Endothelial cell of hepatic sinusoid (primary cell): ENCODE measurements at regions not wholly inside any gene's neighbourhood (a gene's known extent, or its start where the extent isn't known, plus 50 kb on each side); places are given as distances from the start of the nearest gene placed in this dataset.

Experiments
- in situ Hi-C: cut with HindIII; loops from 2 replicates; pipeline ENCODE4 v1.10.0; 2017; ENCODE audit warnings: low sequenced_read_pairs

DNA sequence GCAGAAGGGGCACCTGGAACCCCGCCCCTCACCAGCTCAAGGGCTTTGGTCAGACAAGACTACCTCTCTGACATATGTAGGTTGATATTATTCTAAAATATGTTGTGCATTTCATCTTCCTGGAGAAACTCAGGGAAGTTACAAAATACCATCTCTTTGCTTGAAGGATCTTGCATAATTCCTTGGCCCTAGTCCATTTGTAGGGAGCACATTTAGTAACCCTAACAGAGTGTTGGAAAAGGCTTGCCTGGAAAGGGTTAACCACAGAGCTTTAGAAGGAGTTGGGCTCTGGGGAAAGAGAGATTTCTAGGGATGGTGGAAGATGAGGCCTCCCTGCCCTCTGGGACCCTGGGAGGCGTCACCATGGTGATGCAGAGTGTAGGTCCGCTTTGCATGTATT, 143.0 kb upstream of the SLC1A4 start:
- in situ Hi-C loops: loop anchor here (5.0 kb wide), 1 partner anchor 199 kb away; no protein-coding TSS in a partner anchor

DNA sequence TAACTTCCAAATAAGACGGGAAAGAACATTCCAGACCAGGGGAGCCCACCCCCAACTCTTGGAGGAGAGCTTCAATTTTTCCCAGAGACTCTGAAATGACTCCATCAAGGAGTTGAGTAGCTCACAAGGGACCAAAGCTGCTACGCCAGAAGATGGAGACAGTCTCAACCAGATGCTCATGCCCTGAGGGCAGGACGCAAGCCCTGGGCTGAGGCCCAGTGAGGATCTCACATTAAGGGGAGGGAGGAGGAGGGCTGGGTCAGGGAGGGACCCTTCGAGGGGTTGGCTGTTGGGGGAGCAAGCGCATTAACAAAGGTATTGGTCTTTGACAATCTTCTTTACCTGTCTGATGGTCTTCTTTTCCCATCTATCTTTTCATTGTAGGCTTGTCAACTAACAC, 141.3 kb upstream of the SLC1A4 start:
- in situ Hi-C loops: loop anchor here (5.0 kb wide), 1 partner anchor 201 kb away; no protein-coding TSS in a partner anchor

DNA sequence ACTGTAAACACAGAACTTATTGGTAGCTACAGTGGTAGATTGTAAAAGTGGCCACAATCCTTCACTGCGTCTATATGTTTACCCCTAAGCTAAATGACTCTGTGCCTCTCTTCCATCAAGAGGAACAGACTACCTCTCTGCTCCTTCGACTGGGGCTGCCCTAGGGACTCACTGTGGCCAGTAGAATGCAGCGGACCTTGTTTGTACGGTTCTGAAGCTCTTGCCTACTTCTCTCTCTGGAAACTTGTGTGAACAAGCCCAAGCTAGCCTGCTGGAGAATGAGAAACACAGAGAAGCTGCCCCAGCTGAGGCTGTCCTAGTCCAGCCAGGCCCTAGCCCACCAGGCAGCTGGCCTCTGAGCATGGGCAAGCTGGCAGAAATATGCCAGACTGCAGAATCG, 140.8 kb upstream of the SLC1A4 start:
- in situ Hi-C loops: loop anchor here (5.0 kb wide), 1 partner anchor 201 kb away; no protein-coding TSS in a partner anchor

DNA sequence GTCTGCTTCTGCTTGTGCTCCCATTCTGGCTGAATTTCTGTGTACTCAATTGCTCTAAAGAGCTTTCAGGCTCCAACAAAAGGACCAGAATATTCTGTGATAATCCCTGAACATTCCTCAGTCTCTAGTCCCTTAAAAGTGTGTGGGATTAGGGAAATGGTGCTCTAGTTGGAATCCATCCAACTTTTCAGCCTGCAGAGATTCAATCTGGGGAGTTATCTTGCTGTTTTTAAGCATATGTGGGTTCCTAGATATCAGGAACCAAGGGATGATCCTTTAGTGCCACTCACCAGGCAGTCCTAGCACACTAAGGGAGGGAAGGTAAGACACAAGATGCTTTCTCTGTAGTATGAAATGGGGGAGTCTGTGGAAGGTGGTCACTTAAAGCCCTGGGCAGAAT, 140.3 kb upstream of the SLC1A4 start:
- in situ Hi-C loops: loop anchor here (5.0 kb wide), 1 partner anchor 202 kb away; no protein-coding TSS in a partner anchor

DNA sequence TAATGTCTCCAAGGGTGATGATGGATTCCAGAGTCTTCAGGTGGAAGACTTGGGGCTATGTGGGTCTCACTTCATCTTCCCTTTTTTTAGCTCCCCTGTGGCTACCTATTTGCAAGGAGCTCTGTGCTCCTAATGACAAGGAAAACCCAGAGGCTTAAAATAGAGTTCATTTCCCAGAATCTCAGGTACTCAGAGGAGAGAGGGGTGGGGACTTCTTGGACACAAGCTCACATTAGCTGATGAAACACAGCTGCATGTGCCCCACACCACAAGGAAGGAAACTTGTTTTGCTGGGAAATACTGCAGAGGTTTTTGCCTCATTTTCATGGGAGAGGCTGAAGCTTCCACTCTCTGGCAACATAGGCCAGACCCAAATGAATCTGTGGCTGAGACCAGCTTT, 138.6 kb upstream of the SLC1A4 start:
- in situ Hi-C loops: no loop called here

DNA sequence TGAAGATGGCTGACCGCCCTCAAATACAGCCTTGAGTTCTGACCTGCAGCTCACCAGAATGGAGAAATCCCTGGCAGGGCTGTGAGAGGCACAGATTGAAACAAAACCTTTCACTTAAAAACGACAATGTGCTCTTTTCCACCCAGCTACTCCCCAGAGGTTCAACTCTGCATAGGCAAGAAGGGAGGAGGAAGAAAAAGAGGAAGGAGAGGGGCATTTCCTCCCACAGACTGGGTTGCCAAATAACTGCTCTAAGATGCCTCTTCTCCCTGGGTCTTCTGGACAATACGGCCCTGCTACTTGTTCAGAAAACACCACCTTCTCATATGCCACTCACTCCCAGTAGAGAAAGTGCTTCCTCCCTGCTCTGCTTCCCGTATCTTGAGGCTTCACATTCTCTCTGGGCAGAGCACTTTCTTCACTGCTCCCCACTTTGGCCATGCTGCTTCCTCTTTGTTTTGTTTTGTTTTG, 136.4 kb upstream of the SLC1A4 start:
- in situ Hi-C loops: no loop called here

DNA sequence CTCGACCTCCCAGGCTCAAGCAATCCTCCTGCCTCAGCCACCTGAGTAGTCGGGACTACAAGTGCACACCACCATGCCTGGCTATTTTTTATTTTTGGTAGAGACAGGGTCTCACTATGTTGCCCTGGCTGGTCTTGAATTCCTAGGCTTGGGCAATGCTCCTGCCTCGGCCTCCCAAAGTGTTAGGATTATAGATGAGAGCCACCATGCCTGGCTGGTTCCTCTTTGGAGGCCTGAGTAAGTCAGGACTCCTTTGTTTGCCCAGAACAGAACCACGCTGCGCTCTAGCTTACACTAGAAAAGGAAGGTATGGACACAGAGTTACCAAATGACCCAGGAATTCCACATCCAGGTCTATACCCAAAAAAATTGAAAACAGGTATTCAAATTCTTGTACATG, 135.9 kb upstream of the SLC1A4 start:
- in situ Hi-C loops: no loop called here

DNA sequence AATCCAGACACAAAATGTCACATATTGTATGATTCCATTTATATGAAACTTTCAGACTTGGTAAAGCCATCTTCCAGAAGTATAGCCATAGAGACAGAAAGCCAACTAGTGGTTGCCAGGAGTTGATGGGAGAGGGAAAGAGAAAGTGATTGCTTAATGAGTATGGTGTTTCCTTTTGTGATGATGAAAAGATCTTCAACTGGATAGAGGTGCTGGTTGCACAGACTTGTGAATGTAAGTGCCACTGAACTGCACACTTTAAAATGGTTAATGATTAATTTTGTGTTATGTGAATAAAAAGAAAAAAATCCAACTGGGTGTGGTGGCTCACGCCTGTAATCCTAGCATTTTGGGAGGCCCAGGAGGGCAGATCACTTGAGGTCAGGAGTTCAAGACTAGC, 135.3 kb upstream of the SLC1A4 start:
- in situ Hi-C loops: no loop called here

DNA sequence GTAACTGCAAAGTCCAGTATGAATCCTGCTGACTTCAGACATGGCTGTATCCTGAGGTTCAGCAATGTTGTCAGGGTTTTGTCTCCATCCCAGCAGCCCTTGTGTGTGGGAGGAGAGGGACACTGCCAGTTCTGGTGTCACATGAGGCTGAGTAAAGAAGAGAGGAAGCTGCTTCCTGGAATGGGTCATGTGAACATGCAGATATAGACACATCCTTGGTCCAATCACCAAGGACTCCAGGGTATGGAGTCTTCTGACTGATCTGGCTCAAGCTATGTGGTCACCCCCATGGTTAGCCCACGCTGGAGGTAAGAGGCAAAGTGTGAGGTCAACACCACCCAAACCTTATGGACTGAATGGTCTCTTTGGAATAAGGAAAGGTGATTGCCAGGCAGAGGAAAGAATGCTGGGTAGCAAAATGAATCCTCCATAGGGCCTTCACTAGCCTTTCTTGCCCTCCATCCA, 134.4 kb upstream of the SLC1A4 start:
- in situ Hi-C loops: no loop called here

DNA sequence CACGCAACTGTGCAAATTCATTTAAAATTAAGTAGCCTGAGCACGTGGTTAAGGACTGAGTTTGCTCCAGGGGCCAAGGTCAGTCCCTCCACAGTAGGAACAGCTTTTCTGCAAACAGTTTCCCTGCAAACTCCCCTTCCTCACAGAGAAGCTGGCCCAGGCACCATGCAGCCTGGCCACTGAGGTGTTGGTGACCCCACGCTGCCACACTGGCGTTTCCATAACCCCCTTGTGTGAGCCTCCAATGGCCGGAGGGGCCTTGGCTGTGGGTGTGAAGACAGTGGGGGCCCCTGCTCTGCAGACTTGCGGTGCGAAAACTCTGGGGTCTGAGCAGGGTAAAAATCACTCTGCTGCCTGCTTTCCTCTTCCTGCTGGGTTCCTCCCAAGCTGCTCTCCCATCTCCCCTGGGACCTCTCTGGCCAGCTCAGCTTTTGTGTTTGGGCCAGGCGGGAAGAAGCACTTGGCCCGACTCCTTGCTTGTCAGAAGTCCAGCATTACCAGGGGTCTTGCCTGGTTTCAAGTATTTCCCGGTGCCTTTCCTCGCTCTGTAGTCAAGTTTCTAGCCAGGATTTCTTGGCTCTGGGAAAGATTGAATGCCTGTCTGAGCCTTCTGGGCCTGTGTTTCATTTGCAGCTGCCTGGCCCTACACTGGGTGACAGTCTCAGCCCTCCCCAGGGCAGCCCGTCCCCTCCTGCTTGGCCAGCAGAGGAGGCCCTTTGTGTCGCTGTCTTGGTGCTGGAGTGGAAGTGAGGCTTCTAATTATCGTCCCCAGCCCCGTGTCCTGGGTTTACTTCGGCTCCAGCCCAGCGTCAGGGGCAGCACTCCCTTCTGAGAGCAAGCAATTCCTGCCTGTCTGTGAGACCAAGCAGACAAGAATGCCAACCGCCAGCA, 131.4 kb upstream of the SLC1A4 start:
- in situ Hi-C loops: no loop called here

DNA sequence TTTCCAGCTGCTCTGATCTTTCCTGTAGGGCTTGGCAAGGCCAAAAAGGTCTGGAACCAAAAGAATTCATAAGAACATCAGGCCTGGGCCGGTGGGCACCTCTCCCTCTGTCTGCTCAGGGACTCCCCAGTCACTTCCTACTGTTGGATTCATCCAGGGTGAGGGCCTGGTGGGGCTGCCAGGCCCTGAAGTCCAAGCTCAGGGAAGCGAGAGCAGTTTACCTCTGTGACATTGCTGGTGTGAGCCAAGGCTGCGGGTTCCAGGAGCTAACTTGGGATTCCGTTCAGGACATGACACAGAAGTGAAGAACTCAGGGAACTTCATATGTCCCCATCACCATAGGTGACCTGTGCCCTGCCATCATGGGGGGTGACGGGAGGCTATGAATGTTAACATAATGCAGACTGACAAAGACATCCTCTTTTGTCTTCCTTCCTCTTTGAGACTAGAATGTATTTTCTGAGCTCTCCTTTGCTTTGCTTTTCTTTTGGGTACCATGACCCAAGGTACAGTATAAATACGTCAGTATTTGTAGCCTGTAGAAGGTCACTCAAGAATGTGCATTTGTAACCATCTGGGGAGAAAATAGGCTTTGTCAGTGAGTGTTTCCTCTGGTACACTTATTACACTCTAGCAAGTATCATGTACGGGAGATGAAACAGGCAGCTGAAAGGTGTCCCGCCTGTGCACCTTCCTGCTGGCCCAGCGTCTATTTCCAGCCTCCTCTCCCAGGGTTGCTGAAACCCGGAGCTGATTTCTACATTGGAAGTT, 130.5 kb upstream of the SLC1A4 start:
- in situ Hi-C loops: no loop called here

DNA sequence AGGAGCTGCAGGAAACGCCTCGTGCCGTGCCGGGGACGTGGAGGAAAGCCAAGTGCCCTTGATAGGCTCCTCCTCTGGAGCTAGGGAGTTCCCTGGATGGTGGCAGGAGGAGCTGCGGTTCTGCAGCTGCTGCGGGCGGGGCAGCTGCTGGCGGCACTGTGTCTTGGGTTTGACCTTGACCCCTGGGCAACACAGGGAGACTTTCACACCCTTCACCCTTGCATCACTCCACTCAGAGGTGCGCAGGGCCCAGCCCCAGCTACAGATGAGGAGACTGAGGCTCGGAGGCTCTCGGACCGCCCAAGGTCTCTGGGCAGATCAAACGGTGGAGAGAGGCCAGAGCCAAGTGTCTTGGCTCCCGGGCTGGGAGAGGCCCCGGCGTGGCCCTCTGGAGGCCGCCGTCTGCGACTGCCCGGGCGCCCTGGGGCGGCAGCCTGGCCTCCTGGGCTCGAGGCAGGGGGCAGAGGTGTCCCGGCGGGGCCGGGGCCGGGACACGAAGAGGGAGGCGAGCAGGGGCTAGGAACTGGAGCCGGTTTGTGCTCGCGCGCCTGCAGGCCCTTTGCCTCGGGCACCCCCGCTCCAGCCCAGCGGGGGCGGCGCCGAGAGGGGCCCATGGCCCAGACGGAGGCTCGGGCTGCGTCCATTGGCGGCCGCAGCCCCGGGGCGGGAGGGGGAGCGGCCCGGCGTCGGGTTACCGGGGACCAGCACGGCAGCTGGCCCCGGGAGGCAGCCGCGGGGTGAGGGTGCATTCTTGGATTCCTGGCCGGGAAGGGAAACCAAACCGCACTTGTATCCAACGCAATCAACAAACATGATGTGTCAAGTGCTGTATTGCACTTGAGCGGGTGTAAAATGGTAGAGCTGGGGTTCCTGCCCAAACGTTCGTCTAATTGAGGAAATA, 129.6 kb upstream of the SLC1A4 start:
- in situ Hi-C loops: no loop called here

DNA sequence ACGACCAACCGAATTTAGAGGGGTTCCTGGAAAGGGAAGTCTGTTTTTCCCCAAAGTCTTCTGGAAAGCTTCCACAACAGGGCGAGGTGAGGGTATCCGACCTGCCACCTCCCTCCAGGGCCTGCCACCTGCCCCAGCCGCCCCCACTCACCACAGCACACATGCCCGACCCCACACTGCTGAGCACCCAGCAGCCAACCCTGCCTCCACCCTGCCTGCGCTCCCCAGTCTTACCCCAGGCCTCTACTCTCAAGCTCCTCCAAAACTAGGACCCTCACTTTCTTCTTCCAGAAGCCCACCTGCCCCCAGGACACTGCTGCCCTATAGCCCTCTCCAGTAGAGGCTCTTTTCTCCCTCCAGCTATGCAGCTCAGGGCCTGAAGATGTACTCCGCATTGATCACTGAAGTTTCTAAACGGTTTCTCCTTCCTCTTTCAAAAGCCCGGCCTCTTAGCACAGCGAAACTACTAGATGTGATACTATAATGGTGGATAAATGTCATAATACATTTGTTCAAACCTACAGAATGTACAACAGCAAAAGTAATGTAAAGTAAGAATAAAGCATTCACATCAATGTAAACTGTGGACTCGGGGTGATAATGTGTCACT, 128.8 kb upstream of the SLC1A4 start:
- in situ Hi-C loops: no loop called here

DNA sequence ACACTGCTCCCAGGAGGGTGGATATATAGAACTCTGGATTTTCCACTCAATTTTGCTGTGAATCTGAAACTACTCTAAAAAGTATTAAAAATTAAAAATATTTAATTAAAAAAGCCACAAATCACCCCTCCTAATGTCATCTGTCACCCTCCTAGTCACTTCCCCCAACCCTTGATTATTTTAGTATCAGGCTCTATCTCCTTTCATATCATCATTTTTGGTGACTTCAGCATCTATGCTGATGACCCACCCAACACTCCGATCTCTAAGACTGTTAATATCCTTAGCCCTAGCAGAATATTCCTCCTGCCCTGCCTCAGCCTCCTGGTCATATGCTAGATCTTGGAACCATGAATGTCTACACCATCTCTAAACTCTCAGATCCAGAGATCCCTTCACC, 128.3 kb upstream of the SLC1A4 start:
- in situ Hi-C loops: no loop called here

DNA sequence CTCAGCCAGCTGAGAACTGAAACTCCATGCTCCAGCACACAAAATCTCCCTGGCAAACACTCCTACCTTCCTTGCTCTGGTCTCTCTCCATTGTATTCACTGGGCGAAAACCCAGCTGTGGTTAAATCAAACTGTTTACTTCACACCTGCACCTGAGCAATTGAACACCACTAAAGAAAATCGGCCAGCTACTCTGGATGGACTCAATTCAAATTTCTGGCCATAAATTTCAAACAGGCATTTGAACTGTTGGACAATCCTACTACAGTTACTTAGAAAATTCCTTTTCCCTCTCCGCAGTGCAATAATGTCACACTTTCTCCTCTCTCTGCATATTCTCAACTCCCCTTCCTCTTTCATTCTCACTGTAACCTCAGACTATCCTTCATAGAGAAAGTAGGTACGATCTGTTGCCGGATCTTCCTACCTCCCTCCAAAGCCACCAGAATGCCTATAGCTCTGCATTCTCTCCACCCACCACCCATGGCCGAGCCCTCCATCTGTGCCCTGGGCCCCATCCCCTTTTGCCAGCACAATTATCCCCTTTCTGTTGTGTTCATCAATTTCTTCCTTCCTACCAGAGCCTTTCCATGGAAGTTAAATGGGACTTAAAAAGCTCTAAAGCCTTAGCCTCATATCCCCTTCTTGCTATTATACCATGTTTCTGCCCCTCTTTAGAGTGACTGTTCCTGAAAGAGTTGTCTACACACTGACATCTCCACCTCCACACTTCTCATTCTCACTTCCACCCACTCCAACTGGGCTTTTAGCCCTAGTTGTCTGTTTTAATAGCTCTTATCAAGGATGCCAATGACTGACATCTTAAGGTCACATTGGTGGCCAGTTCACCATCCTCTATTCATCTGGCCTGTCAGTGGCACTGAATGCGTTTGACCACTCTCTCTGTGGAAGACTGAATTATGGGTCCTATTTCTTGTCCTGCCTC, 127.5 kb upstream of the SLC1A4 start:
- in situ Hi-C loops: no loop called here

DNA sequence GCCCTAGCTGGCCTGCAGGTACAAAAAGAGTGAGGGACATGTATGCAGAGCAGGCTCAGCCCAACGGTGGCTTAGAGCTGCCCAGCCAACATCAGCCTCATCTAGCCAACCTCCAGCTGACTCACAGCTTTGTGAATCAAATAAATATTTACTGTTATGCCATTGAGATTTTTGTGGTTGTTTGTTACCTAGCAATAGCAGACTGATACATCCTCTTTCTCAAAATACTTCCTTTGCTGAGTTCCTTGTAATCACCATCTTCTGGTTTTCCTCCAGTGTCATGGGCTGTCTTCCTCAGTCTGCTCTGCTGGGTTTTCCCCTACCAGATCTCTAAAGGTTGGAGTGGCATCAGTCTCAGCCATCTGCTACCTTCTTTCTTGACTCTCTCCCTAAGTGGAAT, 126.6 kb upstream of the SLC1A4 start:
- in situ Hi-C loops: no loop called here

DNA sequence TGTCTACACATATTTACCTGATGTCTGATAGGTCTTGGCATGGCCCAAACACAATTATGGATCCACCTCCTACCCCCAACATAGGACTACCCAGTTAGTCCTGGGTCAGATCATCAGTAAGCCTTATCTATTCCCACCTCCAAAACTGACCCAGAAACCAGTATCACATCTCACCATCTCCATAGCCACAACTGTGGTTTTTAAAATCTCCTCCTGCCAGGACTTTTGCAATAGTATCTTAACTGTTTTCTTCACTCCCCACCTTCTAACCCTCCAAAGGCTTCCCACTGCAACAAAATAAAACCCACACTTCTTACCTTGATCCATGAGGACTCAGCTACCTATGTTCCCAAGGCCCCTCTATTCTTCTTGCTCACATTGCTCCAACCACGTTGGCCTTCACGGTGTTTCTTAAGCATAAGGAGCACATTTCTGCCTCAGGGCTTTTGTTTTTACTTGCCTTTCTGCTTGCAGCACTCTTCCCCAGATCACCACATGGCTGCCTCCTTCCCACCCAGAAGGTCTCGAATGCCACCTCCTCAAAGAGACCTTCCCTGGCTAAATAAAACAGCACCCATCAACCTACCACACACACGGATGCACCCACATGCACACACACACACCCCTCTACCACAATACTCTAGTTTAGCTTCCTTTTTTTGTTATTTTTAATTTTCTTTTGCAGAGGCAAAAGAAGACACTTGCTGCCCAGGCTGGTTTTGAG, 125.9 kb upstream of the SLC1A4 start:
- in situ Hi-C loops: no loop called here

DNA sequence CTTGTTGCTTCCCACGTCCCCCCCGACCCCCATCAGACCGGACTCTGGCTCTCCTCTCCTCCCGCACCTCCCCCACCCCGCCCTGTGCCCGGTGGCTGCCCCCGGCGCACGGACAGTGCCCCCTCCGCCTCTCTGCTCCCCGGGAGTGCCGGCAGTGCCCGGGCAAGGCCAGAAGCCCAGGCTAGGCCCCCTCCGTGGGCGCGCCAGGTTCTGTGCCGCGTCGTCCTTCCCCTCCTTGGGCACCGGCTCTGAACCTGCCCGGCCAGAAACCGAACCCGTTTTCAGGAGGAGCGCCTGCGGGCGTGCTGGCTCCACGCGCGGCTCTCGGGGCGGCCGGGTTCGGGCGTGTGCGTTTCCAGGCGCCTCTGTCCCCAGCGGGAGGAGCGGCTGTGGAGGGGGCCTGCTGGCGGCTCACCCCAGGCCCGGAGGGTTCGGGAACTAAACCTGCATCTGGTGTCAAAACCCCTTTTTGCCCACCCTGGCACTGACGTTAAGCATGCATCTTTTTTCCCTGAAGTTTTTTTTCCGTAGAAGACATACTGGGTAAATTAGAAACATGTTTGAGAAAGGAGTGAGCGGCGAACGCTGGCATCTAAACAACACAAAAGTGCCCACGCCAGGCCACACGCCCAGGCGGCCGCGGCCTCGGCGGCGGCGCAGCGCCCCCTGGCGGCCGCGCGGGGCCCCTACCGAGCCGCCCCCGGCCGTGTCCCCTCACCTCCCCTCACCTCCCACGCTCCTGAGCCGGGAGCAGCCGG, 123.9 kb upstream of the SLC1A4 start:
- in situ Hi-C loops: no loop called here
